PC-9 (cell line): ENCODE measurements at regions not wholly inside any gene's neighbourhood (a gene's known extent, or its start where the extent isn't known, plus 50 kb on each side); places are given as distances from the start of the nearest gene placed in this dataset.

ENCODE experiments used
- EZH2 ChIP-seq: fragments of 200-600 bp; sonication (generic); IDR thresholded peaks from 2 replicates; pipeline ENCODE4 v1.8.0; 2017; ENCODE audit warnings: antibody characterized with exemption, low read depth
- TF ChIP-seq, protein P1 (sequence below): fragments of 200-600 bp; sonication (generic); conservative IDR thresholded peaks from 2 replicates; pipeline ENCODE4 v1.6.1; 2017; ENCODE audit warnings: mixed run types, antibody characterized with exemption, mild to moderate bottlenecking, moderate library complexity

GRCh38 chr4:23706972-23707651 is 182.7 kb downstream of the PPARGC1A start:
- TF ChIP-seq EZH2 = no peak
- TF ChIP-seq, protein P1, sequence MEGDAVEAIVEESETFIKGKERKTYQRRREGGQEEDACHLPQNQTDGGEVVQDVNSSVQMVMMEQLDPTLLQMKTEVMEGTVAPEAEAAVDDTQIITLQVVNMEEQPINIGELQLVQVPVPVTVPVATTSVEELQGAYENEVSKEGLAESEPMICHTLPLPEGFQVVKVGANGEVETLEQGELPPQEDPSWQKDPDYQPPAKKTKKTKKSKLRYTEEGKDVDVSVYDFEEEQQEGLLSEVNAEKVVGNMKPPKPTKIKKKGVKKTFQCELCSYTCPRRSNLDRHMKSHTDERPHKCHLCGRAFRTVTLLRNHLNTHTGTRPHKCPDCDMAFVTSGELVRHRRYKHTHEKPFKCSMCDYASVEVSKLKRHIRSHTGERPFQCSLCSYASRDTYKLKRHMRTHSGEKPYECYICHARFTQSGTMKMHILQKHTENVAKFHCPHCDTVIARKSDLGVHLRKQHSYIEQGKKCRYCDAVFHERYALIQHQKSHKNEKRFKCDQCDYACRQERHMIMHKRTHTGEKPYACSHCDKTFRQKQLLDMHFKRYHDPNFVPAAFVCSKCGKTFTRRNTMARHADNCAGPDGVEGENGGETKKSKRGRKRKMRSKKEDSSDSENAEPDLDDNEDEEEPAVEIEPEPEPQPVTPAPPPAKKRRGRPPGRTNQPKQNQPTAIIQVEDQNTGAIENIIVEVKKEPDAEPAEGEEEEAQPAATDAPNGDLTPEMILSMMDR = no peak
